ENCODE measurements at regions not wholly inside any gene's neighbourhood (a gene's known extent, or its start where the extent isn't known, plus 50 kb on each side); places are given as distances from the start of the nearest gene placed in this dataset.

DNA sequence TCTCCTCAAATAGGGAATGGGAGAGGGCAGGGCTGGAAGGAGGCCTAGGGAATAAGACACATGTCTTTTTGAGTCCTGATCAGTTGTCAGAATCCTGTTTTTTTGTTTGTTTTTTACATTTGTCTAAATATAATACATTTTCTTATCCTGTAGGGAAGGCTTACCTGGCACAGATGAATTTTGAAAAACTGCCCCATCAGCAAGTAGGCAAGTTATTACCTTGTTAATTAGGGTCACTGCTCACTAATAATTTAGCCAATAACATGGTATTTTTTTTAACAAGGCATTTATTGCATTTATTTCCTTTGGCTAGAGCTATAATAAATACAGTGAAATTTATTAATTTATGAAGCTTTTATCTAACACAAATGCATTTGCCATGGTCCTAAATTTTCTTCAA is 423.2 kb upstream of the ONECUT1 start:
- H3K4me3 ChIP-seq (ENCODE audit: low read depth, low read length): no peak overlapping the region
- TF ChIP-seq, protein P1, sequence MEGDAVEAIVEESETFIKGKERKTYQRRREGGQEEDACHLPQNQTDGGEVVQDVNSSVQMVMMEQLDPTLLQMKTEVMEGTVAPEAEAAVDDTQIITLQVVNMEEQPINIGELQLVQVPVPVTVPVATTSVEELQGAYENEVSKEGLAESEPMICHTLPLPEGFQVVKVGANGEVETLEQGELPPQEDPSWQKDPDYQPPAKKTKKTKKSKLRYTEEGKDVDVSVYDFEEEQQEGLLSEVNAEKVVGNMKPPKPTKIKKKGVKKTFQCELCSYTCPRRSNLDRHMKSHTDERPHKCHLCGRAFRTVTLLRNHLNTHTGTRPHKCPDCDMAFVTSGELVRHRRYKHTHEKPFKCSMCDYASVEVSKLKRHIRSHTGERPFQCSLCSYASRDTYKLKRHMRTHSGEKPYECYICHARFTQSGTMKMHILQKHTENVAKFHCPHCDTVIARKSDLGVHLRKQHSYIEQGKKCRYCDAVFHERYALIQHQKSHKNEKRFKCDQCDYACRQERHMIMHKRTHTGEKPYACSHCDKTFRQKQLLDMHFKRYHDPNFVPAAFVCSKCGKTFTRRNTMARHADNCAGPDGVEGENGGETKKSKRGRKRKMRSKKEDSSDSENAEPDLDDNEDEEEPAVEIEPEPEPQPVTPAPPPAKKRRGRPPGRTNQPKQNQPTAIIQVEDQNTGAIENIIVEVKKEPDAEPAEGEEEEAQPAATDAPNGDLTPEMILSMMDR (IDR thresholded peaks at IDR 0.05; ENCODE audit: low read depth, low read length, missing control alignments): no peak
- DNase-seq (ENCODE audit: low read depth): no peak

DNA sequence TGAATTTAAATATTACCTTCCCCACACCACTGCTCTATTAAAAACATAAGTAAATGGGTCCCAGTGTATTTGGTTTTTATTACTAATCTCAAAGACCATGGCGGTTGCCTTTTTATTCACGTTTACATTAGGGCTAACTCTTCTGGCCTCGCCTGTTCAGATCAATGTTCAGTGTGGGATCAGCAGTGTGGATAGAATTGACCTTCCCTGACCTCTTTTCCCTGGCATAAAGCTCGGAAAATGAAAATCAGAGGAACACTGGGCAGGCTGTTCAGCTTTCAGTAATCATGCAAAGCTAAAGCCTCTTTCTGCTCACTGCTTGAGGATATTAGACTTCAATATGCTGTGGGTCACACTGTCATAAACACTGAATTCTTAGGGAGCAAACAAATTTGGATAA is 422.6 kb upstream of the ONECUT1 start:
- no peak for DNase-seq (ENCODE audit: low read depth)
- no peak overlapping the region for H3K4me3 ChIP-seq (ENCODE audit: low read depth, low read length)
- TF ChIP-seq, protein P1 (IDR thresholded peaks at IDR 0.05; ENCODE audit: low read depth, low read length, missing control alignments): no peak

DNA sequence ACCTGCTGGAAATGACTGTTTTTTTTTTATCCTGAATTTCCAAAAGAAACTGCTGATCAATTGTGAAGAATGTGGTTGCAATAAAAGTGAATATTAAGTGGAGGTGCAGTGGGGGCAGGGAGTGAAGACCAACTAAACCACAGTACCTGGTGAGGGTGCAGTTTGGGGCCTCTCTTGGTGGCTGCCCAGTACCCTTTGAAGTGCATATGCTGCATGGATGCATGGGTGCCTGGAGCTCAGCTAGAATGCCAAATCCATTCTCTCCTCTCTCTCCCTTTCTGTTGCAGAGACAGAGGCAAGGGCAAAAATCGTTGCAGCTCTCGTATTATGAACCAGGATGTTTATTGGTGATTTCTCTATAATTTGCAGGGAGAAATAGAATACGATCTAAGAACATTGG is 420.5 kb upstream of the ONECUT1 start:
- DNase-seq (ENCODE audit: low read depth): no peak
- TF ChIP-seq, protein P1 (IDR thresholded peaks at IDR 0.05; ENCODE audit: low read depth, low read length, missing control alignments): no peak
- H3K4me3 ChIP-seq (ENCODE audit: low read depth, low read length): no peak overlapping the region

DNA sequence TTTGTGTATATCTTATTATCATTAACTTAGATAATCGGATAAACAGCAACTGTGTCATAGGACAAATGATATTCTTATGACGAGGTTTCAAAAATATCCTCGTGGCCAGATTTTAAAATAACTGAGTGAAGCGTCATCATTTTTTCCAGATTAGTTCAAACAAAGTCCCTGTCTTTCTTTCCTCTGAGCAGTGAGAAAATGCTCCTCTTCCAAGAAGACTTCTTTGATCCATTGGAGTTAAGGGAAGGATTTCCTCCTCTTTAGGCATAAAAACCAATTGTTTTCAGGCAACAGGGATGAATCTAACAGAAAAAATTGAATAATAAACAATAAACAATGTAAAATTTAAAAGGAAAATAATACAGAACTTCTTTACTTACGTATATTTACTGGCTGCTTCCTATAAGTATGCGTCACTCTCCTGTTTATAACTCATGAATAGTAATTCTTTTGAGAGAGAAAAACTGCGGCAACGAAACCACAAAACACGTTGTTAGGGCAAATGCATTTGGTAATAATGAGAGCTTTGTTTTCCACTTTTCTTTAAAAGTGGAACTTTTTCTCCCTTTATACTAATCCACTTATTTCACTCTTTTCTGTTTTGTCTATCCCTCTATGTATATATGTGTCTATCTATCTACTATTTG is 419.4 kb upstream of the ONECUT1 start:
- no peak for DNase-seq (ENCODE audit: low read depth)
- TF ChIP-seq, protein P1 (IDR thresholded peaks at IDR 0.05; ENCODE audit: low read depth, low read length, missing control alignments): no peak
- no peak overlapping the region for H3K4me3 ChIP-seq (ENCODE audit: low read depth, low read length)

DNA sequence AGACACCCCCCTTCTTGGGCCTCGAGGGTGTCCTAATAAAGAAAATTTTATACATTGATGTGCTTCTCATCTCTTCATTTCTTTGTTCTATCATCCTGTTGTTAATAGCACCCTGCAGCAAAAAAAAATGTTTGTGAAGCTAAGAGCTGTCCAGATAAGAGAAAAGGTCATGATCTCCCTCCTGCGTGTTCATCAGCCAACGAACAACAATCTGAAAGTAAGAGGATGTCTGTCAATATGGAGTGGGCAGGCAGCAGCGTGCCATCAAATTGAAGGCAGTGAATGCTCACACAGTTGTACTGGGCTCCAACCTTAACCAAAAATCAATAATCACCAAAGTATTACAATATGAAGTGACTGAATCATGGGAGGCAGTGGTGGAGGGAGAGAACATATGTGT is 418.6 kb upstream of the ONECUT1 start:
- DNase-seq (ENCODE audit: low read depth): no peak
- TF ChIP-seq, protein P1 (IDR thresholded peaks at IDR 0.05; ENCODE audit: low read depth, low read length, missing control alignments): no peak
- no peak overlapping the region for H3K4me3 ChIP-seq (ENCODE audit: low read depth, low read length)

DNA sequence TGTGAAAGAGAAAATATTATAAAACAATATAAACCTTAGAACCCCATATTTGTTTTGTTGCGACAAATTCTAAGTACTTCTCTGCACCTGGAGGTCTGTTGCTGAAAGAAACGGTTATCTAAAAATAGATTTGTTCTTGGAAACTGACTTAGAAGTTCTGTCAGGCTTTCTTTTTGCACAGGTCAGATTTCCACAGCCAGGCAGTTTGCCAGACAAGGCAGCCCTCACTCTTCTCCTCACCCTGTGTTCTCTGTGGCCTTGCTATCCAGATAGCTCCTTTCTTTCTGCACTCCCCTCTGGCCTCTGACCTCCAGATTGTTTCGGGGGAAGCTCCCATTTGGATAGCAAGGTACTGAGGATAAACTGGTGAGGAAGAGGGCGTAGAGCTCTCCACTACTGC is 413.3 kb upstream of the ONECUT1 start:
- DNase-seq (ENCODE audit: low read depth): no peak
- H3K4me3 ChIP-seq (ENCODE audit: low read depth, low read length): no peak overlapping the region
- TF ChIP-seq, protein P1 (IDR thresholded peaks at IDR 0.05; ENCODE audit: low read depth, low read length, missing control alignments): no peak

DNA sequence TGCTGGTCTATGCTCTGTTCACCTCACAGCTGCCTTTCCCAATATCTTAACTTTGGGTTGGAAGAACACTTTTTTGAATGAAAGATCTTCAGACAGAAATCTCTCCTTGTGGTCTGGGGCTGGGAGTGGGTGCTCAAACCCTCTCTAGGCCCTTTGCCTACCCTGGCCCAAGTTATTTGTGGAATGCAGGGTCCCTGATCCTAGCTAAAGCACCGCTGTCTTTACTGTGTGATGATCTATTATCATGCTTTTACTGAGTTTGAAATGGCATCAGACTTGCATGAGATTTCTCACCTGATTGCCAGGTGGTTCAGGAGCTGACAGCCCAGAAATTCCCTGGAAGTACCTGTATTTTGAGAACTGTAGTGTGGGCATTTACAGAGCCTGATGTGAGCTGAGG is 412.7 kb upstream of the ONECUT1 start:
- no peak for DNase-seq (ENCODE audit: low read depth)
- TF ChIP-seq, protein P1 (IDR thresholded peaks at IDR 0.05; ENCODE audit: low read depth, low read length, missing control alignments): no peak
- H3K4me3 ChIP-seq (ENCODE audit: low read depth, low read length): no peak overlapping the region

All from GM12864 (cell line).